HG03342 (cell line): ENCODE measurements at regions not wholly inside any gene's neighbourhood (a gene's known extent, or its start where the extent isn't known, plus 50 kb on each side); places are given as distances from the start of the nearest gene placed in this dataset.
"Not testable (repeated sequence)": the region's sequence is repeated elsewhere in the genome, so short reads cannot be mapped to it uniquely, and the experiment has no call there.

Experiments
- ATAC-seq: cut with Tn5 transposase; IDR thresholded peaks from one replicate; pipeline ENCODE4 v1.9.1; 2021; ENCODE audit warnings: mild to moderate bottlenecking, moderate library complexity; ENCODE audit not compliant: unreplicated experiment

DNA sequence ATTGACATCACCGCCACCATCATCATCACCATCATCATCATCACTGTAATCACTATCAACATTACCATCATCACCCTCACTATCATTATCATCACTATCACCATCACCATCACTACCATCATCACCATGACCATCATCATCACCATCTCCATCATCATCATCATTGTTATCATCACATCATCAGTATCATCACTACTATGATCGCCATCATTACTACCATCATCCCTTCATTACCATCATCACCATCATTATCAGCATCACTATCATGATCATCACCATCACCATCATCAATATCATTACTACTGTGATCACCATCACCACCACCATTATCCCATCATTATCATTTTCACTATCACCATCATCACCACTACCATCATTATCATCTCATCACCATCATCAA is 368.3 kb downstream of the SEC14L1 start:
- ATAC-seq, result no peak

GRCh38 chr17:77509599-77509998 is 368.8 kb downstream of the SEC14L1 start:
- ATAC-seq, result no peak

- ATAC-seq, result no peak
Observed at GRCh38 chr17:77510133-77510796, 369.5 kb downstream of the SEC14L1 start.

DNA sequence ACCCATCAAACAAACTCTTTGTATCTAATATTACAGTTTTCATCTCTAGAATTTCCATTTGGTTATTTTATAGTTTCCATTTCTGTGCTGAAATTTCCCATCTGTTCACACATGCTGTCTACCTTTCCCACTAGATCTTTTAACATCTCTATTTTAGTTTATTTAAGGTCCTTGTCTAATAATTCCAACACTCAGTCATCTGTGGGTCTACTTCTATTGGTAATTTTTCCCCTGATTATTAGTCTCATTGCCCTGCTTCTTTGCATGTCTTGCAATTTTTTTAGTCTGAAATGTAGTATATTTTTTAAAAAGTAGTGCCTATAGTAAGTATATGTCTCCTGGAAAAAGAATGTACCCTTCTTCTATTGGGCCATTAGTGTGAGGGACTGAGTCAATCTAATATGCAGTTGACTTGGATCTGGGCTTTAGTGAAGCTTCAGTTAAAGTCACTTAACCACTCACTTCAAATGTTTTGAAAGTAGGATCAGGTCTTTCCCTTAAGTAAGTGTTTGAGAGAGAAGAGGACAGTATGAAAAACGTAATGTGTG is 370.8 kb downstream of the SEC14L1 start:
- no peak for ATAC-seq

DNA sequence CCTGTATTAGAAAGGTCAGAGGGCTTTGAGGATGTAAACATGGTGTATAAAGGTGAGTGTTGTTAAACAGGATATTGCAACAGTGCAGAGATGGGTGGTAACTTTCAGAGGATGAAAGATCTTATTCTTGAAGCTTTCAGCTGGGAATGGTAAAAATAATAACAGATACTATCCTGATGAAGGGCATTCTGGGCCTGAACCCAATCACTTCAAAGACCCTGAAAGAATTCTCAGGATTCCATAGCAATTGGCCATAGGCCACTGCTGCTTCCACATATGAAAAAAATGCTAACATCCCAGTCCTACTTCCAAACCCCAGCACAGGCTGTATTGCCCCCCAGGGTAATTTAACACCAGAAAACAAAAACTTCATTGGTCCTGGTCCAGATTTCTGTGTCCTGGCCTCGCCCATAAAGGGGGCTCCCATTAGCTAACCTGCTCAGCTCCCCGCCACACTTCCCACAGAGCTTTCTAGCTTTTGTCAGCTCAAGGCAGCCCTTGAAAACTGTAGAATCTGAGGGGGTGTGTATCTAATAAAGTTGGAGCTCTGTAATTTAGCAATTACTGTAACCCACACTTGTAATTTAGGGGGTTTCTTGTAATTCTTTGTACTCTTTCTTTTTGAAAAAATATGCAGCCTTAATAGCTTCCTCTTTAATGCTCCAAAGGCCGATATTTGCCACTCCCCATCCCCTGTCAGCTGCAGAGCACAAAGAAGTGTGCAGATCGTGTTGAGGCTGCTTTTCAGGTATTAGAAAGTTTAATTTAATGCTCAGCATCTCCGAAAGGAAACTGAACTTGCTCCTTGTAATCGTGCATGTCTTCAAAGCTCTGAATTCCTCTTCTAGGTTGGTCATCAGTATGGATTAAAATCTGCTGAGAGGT is 371.5 kb downstream of the SEC14L1 start:
- no peak for ATAC-seq

DNA sequence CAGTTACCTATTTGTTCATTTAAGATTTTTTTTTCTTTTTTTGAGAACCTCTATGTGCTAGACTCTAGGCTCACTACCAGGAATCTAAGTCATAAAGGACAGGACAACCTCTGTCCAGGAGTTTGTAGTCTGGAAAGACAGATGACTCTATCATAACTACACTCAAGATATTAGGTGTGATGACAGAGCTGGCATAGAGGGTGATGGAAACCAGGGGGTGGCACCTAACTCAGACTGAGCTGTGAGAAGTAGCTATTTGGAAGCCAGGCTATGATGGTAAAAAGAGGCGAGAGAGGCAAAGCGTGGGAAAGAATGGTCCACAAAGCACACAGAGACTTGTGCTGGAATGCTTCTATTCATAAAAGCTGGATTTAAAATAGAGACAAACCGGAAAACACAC is 372.3 kb downstream of the SEC14L1 start:
- no peak for ATAC-seq

GRCh38 chr17:77515227-77515626 is 374.5 kb downstream of the SEC14L1 start:
- ATAC-seq, result no peak

GRCh38 chr17:77516902-77517301 is 376.1 kb downstream of the SEC14L1 start:
- no peak for ATAC-seq

GRCh38 chr17:77521076-77521475 is 380.3 kb downstream of the SEC14L1 start:
- no peak for ATAC-seq

GRCh38 chr17:77523540-77523939 is 382.8 kb downstream of the SEC14L1 start:
- no peak for ATAC-seq

- ATAC-seq, result no peak
Observed at GRCh38 chr17:77526259-77526711, 385.5 kb downstream of the SEC14L1 start.

DNA sequence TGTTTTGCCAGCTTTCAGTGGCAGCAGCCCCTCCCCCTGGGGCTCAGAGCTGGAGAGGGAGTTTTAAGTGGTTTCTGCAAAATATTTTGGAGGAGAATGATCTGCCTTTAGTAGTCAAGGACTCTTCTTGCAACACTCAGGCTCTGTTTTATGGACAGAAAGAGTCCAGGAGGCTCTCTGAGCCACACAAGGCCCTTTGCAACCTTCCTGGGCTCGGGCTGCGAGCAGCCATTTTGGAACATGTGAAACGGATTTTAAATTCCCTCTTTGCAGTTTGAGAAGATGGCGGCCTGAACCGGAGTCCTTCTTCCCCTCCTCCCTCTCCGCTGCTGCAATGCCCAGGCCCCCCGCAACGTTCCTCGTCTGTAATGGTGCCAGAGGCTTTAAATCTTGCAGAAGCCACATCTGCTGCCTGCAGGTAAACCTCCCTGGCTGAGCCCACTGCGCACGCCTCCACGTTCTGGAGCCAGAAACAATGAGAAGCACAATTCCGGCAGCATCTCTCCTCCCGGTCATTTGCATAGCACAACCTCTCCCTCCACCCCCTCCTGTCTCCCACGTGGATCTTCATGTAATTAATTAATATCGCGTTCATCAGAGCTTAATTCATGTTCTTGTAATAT is 386.1 kb downstream of the SEC14L1 start:
- ATAC-seq, result no peak

- no peak for ATAC-seq
Observed at GRCh38 chr17:77527409-77527808, 386.6 kb downstream of the SEC14L1 start.

GRCh38 chr17:77527836-77528505 is 387.2 kb downstream of the SEC14L1 start:
- no peak for ATAC-seq

- ATAC-seq, result no peak
Observed at GRCh38 chr17:77528516-77529327, 388.0 kb downstream of the SEC14L1 start.

- ATAC-seq, result no peak
Observed at GRCh38 chr17:77529328-77529650, 388.5 kb downstream of the SEC14L1 start.

DNA sequence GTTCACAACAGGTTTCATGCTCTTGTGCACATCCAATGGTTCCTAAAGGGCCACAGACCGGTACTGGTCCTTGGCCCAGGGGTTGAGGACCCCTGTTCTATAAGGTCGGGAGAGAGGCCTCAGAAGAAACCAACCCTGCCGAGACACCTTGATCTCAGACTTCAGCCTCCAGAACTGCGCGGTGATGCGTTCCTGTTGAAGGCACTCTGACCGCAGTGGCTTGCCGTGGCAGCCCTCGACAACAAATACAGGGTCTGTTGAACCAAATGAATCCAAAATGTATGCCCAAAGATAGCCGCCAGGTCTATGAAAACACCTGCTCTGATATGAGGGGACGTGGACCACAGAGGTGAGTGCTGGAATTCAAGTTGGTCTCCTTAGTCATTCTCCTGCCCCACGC is 389.8 kb downstream of the SEC14L1 start:
- no peak for ATAC-seq

GRCh38 chr17:77531002-77531401 is 390.2 kb downstream of the SEC14L1 start:
- ATAC-seq, result no peak

- no peak for ATAC-seq
Observed at GRCh38 chr17:77531641-77532040, 390.9 kb downstream of the SEC14L1 start.

DNA sequence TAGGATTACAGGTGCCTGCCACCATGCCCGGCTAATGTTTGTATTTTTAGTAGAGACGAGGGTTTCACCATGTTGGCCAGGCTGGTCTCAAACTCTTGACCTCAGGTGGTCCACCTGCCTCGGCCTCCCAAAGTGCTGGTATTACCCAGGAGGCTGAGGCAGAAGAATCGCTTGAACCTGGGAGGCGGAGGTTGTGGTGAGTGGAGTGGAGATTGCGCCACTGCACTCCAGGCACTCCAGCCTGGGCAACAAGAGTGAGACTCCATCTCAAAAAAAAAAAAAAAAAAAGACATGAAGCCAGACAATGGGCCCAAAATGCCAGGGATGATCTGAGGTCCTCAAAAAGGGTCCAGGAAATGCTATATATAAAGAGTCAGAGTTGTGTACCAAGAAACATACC is 392.9 kb downstream of the SEC14L1 start:
- ATAC-seq, result not testable (repeated sequence)
